ENCODE measurements at regions not wholly inside any gene's neighbourhood (a gene's known extent, or its start where the extent isn't known, plus 50 kb on each side); places are given as distances from the start of the nearest gene placed in this dataset.
"Not testable (repeated sequence)": the region's sequence is repeated elsewhere in the genome, so short reads cannot be mapped to it uniquely, and the experiment has no call there.

DNA sequence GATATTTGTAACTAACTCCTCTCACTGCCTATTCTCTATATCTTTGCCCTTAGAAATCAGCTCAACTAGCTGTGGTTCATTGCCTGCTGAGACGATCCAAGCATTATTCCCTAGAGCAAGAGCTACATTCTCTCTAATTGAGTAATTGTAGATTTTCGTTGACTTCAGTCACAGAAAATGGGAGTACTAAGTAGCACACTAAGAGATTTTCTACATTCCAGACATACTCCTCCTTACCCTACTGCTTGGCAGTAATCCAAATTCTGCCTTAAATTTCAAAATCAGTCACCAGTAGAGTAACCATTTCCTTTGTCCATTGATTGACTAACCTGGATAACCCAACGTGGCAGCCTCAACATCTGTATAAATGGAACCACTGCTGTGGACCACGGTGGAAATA, 1786.8 kb downstream of the SLITRK5 start:
- WGBS, 2 donors, result 43 to 44% methylated on average over 4 of the region's 4 CpGs
- Histone ChIP-seq H3K4me3 (replicated peaks in 1 of 3) (no peak overlapping the region), H3K27ac (no peak overlapping the region), H3K4me1 (no peaks in the 10 kb centered on the region), H3K27me3 (no peaks in the 10 kb centered on the region), H3K9me3 (no peaks in the 10 kb centered on the region), H3K36me3 (no peaks in the 10 kb centered on the region)
- no peak for DNase-seq
- intact Hi-C loops (cut with DNase I), result no loop called here
- TF ChIP-seq, protein P1, sequence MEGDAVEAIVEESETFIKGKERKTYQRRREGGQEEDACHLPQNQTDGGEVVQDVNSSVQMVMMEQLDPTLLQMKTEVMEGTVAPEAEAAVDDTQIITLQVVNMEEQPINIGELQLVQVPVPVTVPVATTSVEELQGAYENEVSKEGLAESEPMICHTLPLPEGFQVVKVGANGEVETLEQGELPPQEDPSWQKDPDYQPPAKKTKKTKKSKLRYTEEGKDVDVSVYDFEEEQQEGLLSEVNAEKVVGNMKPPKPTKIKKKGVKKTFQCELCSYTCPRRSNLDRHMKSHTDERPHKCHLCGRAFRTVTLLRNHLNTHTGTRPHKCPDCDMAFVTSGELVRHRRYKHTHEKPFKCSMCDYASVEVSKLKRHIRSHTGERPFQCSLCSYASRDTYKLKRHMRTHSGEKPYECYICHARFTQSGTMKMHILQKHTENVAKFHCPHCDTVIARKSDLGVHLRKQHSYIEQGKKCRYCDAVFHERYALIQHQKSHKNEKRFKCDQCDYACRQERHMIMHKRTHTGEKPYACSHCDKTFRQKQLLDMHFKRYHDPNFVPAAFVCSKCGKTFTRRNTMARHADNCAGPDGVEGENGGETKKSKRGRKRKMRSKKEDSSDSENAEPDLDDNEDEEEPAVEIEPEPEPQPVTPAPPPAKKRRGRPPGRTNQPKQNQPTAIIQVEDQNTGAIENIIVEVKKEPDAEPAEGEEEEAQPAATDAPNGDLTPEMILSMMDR (IDR thresholded peaks at IDR 0.05), result no peak
- no peak for TF ChIP-seq POLR2A (IDR thresholded peaks at IDR 0.05)

DNA sequence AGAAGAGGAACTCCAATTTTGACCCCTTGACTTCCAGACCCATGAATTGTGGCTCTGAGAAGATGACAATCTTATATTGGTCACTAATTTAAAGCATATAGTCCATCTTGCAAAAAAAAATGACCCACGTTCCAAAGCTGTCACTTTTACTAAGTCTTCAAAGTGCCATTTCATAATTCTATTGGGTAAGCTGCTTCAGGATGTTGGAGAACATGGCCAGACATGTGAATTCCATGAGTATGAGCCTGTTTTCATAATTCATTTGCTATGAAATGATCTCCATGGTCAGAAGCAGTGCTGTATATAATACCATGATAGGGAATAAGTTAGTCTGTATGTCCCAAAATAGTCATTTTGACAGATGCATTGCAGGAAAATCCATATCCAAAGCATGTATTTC, 1787.3 kb downstream of the SLITRK5 start:
- Histone ChIP-seq H3K27me3 (no peaks in the 10 kb centered on the region), H3K9me3 (no peaks in the 10 kb centered on the region), H3K4me1 (no peaks in the 10 kb centered on the region), H3K4me3 (replicated peaks in 1 of 3) (no peak overlapping the region), H3K36me3 (no peaks in the 10 kb centered on the region), H3K27ac (no peak overlapping the region)
- WGBS, 2 donors, result 84 to 85% methylated on average over 1 of the region's 1 CpG
- TF ChIP-seq, protein P1 (IDR thresholded peaks at IDR 0.05), result no peak
- no peak for DNase-seq
- intact Hi-C loops (cut with DNase I), result no loop called here

DNA sequence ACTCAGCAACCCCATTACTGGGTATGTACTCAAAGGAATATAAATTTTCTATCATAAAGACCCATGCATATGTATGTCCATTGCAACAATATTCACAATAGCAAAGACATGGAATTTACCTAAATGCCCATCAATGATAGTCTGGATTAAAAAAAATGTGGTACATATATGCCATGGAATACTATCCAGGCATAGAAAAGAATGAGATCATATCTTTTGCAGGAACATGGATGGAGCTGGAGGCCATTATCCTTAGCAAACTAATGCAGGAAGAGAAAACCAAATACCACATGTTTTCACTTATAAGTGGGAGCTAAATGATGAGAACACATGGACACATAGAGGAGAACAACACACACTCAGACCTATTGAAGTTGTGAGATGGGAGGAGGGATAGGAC, 1789.7 kb downstream of the SLITRK5 start:
- H3K9me3 ChIP-seq; H3K27ac ChIP-seq; H3K27me3 ChIP-seq; DNase-seq; intact Hi-C loops (cut with DNase I); H3K36me3 ChIP-seq; H3K4me1 ChIP-seq; H3K4me3 ChIP-seq (replicated peaks in 1 of 3): not testable (repeated sequence)

DNA sequence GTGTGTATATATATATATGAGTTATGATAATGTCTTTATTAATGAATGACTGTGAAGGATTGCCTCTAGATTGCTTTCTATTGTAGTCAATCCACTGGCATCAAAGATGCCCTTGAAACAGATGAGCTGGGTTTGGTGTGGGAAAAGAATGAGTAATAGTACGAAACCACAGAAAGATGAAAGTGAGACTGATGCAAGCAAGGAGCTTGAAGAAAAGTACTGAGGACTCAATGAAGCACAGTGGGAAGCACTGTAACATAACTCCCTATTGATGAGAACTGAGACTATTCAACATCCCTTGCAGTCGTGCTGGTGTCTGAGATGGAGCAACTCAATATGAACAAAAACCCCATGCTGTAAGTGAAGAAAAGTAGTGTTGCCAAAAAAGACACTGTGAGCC, 1794.2 kb downstream of the SLITRK5 start:
- Histone ChIP-seq H3K27ac (no peak overlapping the region), H3K4me1 (no peaks in the 10 kb centered on the region), H3K27me3 (no peaks in the 10 kb centered on the region), H3K36me3 (no peaks in the 10 kb centered on the region), H3K9me3 (no peaks in the 10 kb centered on the region), H3K4me3 (replicated peaks in 1 of 3) (no peak overlapping the region)
- no peak for DNase-seq
- intact Hi-C loops (cut with DNase I), result no loop called here
- TF ChIP-seq POLR2A (IDR thresholded peaks at IDR 0.05), result no peak
- TF ChIP-seq, protein P1 (IDR thresholded peaks at IDR 0.05), result no peak
- 82 to 85% methylated on average over 2 of the region's 2 CpGs for WGBS, 2 donors

DNA sequence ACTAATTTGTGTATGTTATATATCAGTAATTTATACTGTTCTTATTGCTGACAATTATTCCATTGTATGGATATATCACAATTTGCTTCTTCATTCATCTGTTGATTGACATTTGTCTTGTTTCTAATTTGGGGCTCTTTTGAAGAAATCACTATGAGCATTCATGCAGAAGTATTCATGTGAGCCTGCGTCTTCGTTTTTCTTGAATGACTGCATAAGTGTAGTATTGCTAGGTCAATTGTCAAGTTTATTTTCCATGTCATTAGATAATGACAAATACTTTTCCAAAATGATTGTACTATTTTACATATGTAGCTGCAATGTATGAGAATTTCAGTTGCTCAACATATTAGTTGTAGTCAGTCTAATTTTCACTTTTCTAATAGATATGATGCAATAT, 1796.9 kb downstream of the SLITRK5 start:
- TF ChIP-seq, protein P1 (IDR thresholded peaks at IDR 0.05), result no peak
- TF ChIP-seq POLR2A (IDR thresholded peaks at IDR 0.05), result no peak
- no peak overlapping the region for H3K4me3 ChIP-seq (replicated peaks in 1 of 3)
- no peaks in the 10 kb centered on the region for H3K27me3 ChIP-seq
- no peak overlapping the region for H3K27ac ChIP-seq
- intact Hi-C loops (cut with DNase I), result no loop called here
- no peaks in the 10 kb centered on the region for H3K9me3 ChIP-seq
- no peak for DNase-seq
- 48 to 65% methylated on average over 2 of the region's 2 CpGs for WGBS, 2 donors
- no peaks in the 10 kb centered on the region for H3K4me1 ChIP-seq
- no peaks in the 10 kb centered on the region for H3K36me3 ChIP-seq

DNA sequence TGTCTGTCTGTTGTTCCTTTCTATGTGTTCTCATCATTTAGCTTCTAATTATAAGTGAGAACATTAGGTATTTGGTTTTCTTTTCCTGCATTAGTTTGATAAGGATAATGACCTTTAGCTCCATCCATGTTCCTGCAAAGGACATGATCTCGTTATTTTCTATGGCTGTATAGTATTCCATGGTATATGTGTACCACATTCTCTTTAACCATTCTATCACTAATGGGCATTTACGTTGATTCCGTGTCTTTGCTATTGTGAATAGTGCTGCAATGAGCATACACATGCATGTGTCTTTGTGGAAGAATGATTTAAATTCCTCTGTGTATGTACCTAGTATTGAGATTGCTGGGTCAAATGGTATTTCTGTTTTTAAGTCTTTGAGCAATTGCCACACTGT, 1799.7 kb downstream of the SLITRK5 start:
- 94 to 97% methylated on average over 3 of the region's 3 CpGs for WGBS, 2 donors
- Histone ChIP-seq H3K27ac (no peak overlapping the region), H3K4me3 (replicated peaks in 1 of 3) (no peak overlapping the region), H3K9me3 (no peaks in the 10 kb centered on the region), H3K27me3 (no peaks in the 10 kb centered on the region), H3K36me3 (no peaks in the 10 kb centered on the region), H3K4me1 (no peaks in the 10 kb centered on the region)
- intact Hi-C loops (cut with DNase I), result no loop called here
- no peak for DNase-seq
- no peak for TF ChIP-seq POLR2A (IDR thresholded peaks at IDR 0.05)
- TF ChIP-seq, protein P1 (IDR thresholded peaks at IDR 0.05), result no peak

Measured in thyroid gland (tissue), 4 donors.